Spinal cord (tissue), 9 donors: ENCODE measurements at regions not wholly inside any gene's neighbourhood (a gene's known extent, or its start where the extent isn't known, plus 50 kb on each side); places are given as distances from the start of the nearest gene placed in this dataset.
A peak's percentile ranks its signal among the peaks of the same experiment; 100 is the strongest.

Experiments
- DNase-seq, 6 donors: peaks; one replicate each; pipeline versions ENCODE4 v3.0.0 to v3.0.0-alpha.2; 2013 to 2015; ENCODE audit warnings: low spot score in 6 of 6, low read depth in 4 of 6
- H3K27ac ChIP-seq: one replicate; pipeline ENCODE4 v1.5.1; 2013; ENCODE audit warnings: low read depth, low read length, control low read depth
- H3K27me3 ChIP-seq: one replicate; pipeline ENCODE4 v1.6.1; 2013; ENCODE audit warnings: low read length; ENCODE audit not compliant: control insufficient read depth, insufficient read depth
- H3K36me3 ChIP-seq: one replicate; pipeline ENCODE4 v1.6.1; 2013; ENCODE audit warnings: low read length; ENCODE audit not compliant: control insufficient read depth, insufficient read depth
- H3K4me1 ChIP-seq: one replicate; pipeline ENCODE4 v1.6.1; 2013; ENCODE audit warnings: low read length; ENCODE audit not compliant: control insufficient read depth, insufficient read depth
- H3K4me3 ChIP-seq: one replicate; pipeline ENCODE4 v1.5.1; 2013; ENCODE audit warnings: low read depth, low read length, control low read depth
- H3K9me3 ChIP-seq: one replicate; pipeline ENCODE4 v1.6.1; 2013; ENCODE audit warnings: low read length; ENCODE audit not compliant: control insufficient read depth, insufficient read depth
- WGBS: methylation state at CpG from one replicate; pipeline ENCODE4 v1.1.5; 2013; ENCODE audit warnings: missing lambda C conversion rate; ENCODE audit not compliant: insufficient coverage; 5-methylcytosine and 5-hydroxymethylcytosine counted together
- donor health status: healthy.

DNA sequence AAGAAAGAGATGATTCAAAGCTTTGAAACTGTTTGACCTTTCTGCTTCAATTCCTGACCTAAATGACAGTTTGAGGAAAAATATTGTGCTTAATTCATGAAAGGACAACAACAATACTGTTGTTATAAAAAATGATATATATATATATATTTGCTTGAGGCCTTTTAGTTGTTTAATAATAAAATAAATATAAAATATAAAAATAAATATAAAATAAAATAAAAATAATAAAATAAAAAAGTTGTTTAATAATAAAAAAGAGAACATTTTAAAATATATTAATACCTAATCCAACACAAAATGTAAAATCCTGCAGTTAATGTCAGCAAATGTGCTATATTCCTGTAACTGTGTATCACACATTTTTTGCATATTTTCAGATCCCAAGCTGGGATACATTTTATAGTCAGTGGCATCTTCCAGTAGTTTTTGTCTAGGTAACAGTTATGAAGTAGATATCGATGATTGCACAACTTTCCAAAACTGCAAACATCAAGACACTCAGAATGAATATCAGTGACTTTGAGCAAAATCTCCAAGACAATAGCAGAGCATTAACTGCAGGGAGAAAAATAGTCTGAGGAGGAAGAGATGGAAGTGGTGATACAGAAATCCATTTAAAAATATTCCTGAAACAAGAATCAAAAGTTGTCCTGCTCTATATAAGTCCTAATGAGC is 375.5 kb upstream of the KLHL1 start:
- WGBS, result no CpG with 5 or more reads among the region's 1 CpG
- no peaks in the 10 kb centered on the region for H3K36me3 ChIP-seq
- no peak overlapping the region for H3K27ac ChIP-seq
- no peak for DNase-seq
- H3K4me1 ChIP-seq, result no peaks in the 10 kb centered on the region
- no peaks in the 10 kb centered on the region for H3K9me3 ChIP-seq
- no peaks in the 10 kb centered on the region for H3K27me3 ChIP-seq
- H3K4me3 ChIP-seq, result no peak overlapping the region

DNA sequence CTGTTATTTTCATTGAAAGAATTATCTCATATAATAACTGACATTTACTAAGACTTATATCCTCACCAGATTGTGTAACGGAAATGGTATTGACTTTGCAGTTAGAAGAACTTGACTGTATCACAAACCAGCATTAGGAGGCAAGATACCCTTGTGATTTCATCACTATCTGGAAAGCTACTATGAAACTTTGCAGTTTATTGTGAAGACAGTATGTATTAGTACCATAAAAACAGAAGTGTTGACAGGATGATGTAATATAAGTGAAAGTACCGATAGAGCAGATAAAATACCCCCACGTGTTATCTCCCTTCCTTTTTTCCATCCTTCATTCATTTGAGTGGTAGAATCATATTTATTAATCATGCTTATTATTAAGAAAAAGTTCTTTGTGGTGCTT is 365.7 kb upstream of the KLHL1 start:
- Histone ChIP-seq H3K27ac (no peak overlapping the region), H3K4me3 (no peak overlapping the region), H3K4me1 (no peaks in the 10 kb centered on the region), H3K27me3 (no peaks in the 10 kb centered on the region), H3K36me3 (no peaks in the 10 kb centered on the region), H3K9me3 (peaks cover 2% of the 10 kb centered on the region)
- no peak for DNase-seq
- no CpG with 5 or more reads among the region's 3 CpGs for WGBS

DNA sequence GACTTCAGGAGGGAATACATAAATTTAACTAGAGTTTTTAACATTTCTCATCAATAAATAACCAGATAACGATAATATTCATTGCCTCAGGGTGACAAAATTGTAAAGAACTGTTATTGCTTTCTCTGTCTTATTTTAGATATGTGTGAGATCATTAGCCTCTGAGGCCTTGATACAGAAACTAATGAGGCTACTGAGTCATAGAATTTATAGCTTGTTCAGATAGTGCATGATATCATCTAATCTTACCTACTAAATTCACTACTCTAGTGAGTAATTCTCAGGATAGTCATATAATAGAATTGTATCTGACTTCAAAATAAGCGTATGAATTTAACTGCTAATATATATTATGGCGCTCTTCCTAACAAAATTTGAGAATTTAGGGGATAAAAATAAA is 360.8 kb upstream of the KLHL1 start:
- no peak overlapping the region for H3K27ac ChIP-seq
- DNase-seq, result no peak
- no peaks in the 10 kb centered on the region for H3K27me3 ChIP-seq
- H3K36me3 ChIP-seq, result no peaks in the 10 kb centered on the region
- no peak overlapping the region for H3K4me3 ChIP-seq
- no peaks in the 10 kb centered on the region for H3K9me3 ChIP-seq
- no CpG with 5 or more reads among the region's 3 CpGs for WGBS
- H3K4me1 ChIP-seq, result no peaks in the 10 kb centered on the region

GRCh38 chr13:70457474-70457873 is 349.2 kb upstream of the KLHL1 start:
- WGBS, result 75% methylated on average over 1 of the region's 1 CpG
- peak in 1 of 6 donors; percentile 1 for DNase-seq
- no peaks in the 10 kb centered on the region for H3K36me3 ChIP-seq
- no peak overlapping the region for H3K27ac ChIP-seq
- H3K27me3 ChIP-seq, result no peaks in the 10 kb centered on the region
- H3K4me1 ChIP-seq, result no peaks in the 10 kb centered on the region
- H3K9me3 ChIP-seq, result peaks cover 1% of the 10 kb centered on the region
- no peak overlapping the region for H3K4me3 ChIP-seq

DNA sequence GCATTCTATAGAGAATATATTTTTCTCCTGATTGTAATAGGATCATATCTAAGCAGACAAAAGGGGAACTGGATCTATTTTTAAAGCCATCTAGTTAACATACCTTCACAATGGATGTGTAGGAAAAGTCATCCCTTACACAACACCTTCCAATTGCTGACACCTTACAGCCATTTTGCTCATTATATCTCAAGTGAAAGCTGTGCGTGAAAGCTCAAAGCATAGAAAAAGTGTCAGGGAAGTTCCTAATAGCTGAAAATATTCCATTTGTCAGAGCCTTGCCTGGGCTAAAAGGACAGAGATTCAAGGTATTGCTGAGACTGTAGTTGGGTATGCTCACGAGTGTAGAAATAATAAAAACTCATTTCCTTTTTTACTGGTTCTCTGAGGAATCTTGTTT is 340.6 kb upstream of the KLHL1 start:
- Histone ChIP-seq H3K27me3 (no peaks in the 10 kb centered on the region), H3K36me3 (no peaks in the 10 kb centered on the region), H3K4me1 (no peaks in the 10 kb centered on the region), H3K4me3 (no peak overlapping the region), H3K9me3 (no peaks in the 10 kb centered on the region), H3K27ac (no peak overlapping the region)
- peak in 1 of 6 donors; percentile 11 for DNase-seq
- WGBS, result no CpG with 5 or more reads among the region's 2 CpGs

GRCh38 chr13:70432276-70432805 is 324.1 kb upstream of the KLHL1 start:
- 80% methylated on average over 2 of the region's 2 CpGs for WGBS
- Histone ChIP-seq H3K27me3 (no peaks in the 10 kb centered on the region), H3K4me1 (no peaks in the 10 kb centered on the region), H3K36me3 (no peaks in the 10 kb centered on the region), H3K27ac (no peak overlapping the region), H3K4me3 (no peak overlapping the region), H3K9me3 (no peaks in the 10 kb centered on the region)
- DNase-seq, result no peak

- Histone ChIP-seq H3K27me3 (no peaks in the 10 kb centered on the region), H3K4me3 (no peak overlapping the region), H3K9me3 (no peaks in the 10 kb centered on the region), H3K4me1 (no peaks in the 10 kb centered on the region), H3K36me3 (no peaks in the 10 kb centered on the region), H3K27ac (no peak overlapping the region)
- DNase-seq, result peak in 1 of 6 donors; percentile 2
Observed at GRCh38 chr13:70430256-70430655, 322.0 kb upstream of the KLHL1 start.

- H3K4me3 ChIP-seq, result no peak overlapping the region
- no peaks in the 10 kb centered on the region for H3K9me3 ChIP-seq
- no peak for DNase-seq
Observed at GRCh38 chr13:70424928-70425327, 316.7 kb upstream of the KLHL1 start.

DNA sequence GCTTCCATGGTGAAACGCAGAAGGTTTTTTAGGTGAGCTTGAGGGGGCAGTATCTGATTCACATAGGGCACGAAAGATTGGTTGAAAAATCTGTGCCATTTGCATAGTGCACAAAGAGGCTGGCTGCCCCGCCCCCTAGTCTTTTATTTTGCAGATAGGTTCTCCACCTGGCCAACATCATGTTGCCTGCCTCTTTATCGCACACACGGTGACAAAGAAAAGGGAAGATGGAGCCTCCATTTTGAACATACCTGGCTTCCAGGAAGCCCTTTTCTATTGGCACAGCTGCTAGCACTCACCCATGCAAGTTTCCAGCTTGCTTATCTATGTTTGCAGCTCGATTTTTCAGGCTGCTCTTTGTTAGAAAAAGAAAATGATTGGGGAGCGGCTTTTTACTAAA is 316.2 kb upstream of the KLHL1 start:
- Histone ChIP-seq H3K4me3 (no peak overlapping the region), H3K36me3 (no peaks in the 10 kb centered on the region), H3K9me3 (no peaks in the 10 kb centered on the region), H3K4me1 (no peaks in the 10 kb centered on the region), H3K27ac (no peak overlapping the region), H3K27me3 (no peaks in the 10 kb centered on the region)
- DNase-seq, result no peak
- WGBS, result 83% methylated on average over 5 of the region's 7 CpGs

More at GRCh38 chr13:70424928-70425327, 316.7 kb upstream of the KLHL1 start:
- Histone ChIP-seq H3K36me3 (no peaks in the 10 kb centered on the region), H3K27ac (no peak overlapping the region), H3K27me3 (no peaks in the 10 kb centered on the region), H3K4me1 (no peaks in the 10 kb centered on the region)

DNA sequence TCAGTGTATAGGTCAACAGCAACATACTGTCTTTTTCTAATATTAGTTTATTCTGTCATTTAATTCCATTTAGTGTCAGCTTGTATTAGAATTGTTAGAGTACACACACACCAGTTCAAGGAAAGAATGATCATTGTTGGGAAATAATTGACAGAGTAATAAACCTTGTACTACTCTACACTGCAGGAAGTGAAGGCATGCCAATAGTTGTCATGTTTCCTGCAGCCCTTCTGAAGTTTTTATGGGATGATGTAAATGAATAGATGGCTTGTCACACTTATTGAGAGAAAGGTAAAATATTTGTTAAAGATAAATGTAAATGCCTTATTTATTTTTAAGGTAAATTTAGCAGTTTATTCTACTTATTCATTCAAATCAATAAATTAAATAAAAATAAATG is 306.9 kb upstream of the KLHL1 start:
- Histone ChIP-seq H3K36me3 (no peaks in the 10 kb centered on the region), H3K4me3 (no peak overlapping the region), H3K9me3 (no peaks in the 10 kb centered on the region), H3K4me1 (no peaks in the 10 kb centered on the region), H3K27me3 (no peaks in the 10 kb centered on the region), H3K27ac (no peak overlapping the region)
- DNase-seq, result no peak
